B cell (primary cell): ENCODE measurements at regions not wholly inside any gene's neighbourhood (a gene's known extent, or its start where the extent isn't known, plus 50 kb on each side); places are given as distances from the start of the nearest gene placed in this dataset.

ENCODE experiments used
- ATAC-seq: fragments of 200-7000 bp; cut with Tn5 transposase; one replicate; pipeline ENCODE4 v1.10.0; 2021; ENCODE audit warnings: low read depth, mild to moderate bottlenecking, moderate number of reproducible peaks, moderate library complexity
- CTCF ChIA-PET: fragments of 350-600 bp; sonication (Branson Sonifier 250); formaldehyde crosslinking; loops from one replicate; lab custom pipeline; 2021; ENCODE audit warnings: antibody characterized with exemption, inconsistent platforms; lab: Charles Lee
- POLR2A ChIA-PET: fragments of 350-600 bp; sonication (Branson Sonifier 250); formaldehyde crosslinking; loops from one replicate; lab custom pipeline; 2021; ENCODE audit warnings: antibody characterized with exemption; lab: Charles Lee
- DNase-seq: peaks from one replicate; pipeline ENCODE4 v3.0.0; 2013
- H2AFZ ChIP-seq: 2 replicates; pipeline ENCODE4 v1.6.1; 2012; ENCODE audit warnings: mild to moderate bottlenecking, low read depth, low read length; ENCODE audit not compliant: insufficient read depth, poor library complexity, severe bottlenecking
- H3K27ac ChIP-seq, 2 donors: 1 replicate in 1 of 2; 2 replicates in 1 of 2; pipeline ENCODE4 v1.5.1; 2012 to 2013; ENCODE audit warnings: low read length in 2 of 2, mild to moderate bottlenecking in 2 of 2, moderate library complexity in 1 of 2
- H3K27me3 ChIP-seq, 4 experiments: fragments of 200-600 bp in 1 of 4; sonication (generic) in 1 of 4; replicated peaks in 1 of 4; 1 replicate in 2 of 4; 2 replicates in 2 of 4; pipeline versions ENCODE4 v1.6.1 to v1.7.0; 2013 to 2016; ENCODE audit warnings: low read length in 3 of 4, mild to moderate bottlenecking in 2 of 4, mixed read lengths in 1 of 4, moderate library complexity in 1 of 4; ENCODE audit not compliant: insufficient read depth in 4 of 4, control insufficient read depth in 3 of 4; ENCODE audit errors: control extremely low read depth in 1 of 4
- H3K36me3 ChIP-seq, 2 experiments: replicated peaks in 1 of 2; 1 replicate in 1 of 2; 2 replicates in 1 of 2; pipeline versions ENCODE4 v1.6.1 to v1.7.1; 2013; ENCODE audit warnings: low read length in 1 of 2; ENCODE audit not compliant: insufficient read depth in 2 of 2, control insufficient read depth in 1 of 2; ENCODE audit errors: control extremely low read depth in 1 of 2, extremely low read depth in 1 of 2
- H3K4me1 ChIP-seq, 2 donors: fragments of 200-600 bp in 1 of 2; sonication (generic) in 1 of 2; 1 replicate in 1 of 2; 2 replicates in 1 of 2; pipeline versions ENCODE4 v1.5.1 to v1.6.1; 2013 to 2017; ENCODE audit warnings: low read length in 2 of 2; ENCODE audit not compliant: control insufficient read depth in 2 of 2, insufficient read depth in 2 of 2
- H3K4me2 ChIP-seq: replicated peaks from 2 replicates; pipeline ENCODE3; 2012; ENCODE audit warnings: mild to moderate bottlenecking, low read depth, low read length; ENCODE audit not compliant: poor library complexity, severe bottlenecking
- H3K4me3 ChIP-seq, 5 experiments: fragments of 200-600 bp in 1 of 5; sonication (generic) in 1 of 5; 1 replicate in 3 of 5; 2 replicates in 2 of 5; pipeline versions ENCODE4 v1.5.1 to v1.7.0; 2011 to 2016; ENCODE audit warnings: low read length in 4 of 5, mild to moderate bottlenecking in 4 of 5, low read depth in 2 of 5, control low read depth in 1 of 5, moderate library complexity in 1 of 5; ENCODE audit not compliant: insufficient read depth in 1 of 5; ENCODE audit errors: control extremely low read depth in 1 of 5, extremely low read depth in 1 of 5
- H3K79me2 ChIP-seq: fragments of 200-600 bp; sonication (generic); one replicate; pipeline ENCODE4 v1.6.0; 2016; ENCODE audit warnings: low read length; ENCODE audit not compliant: control insufficient read depth, insufficient read depth
- H3K9ac ChIP-seq: fragments of 200-600 bp; sonication (generic); 2 replicates; pipeline ENCODE4 v1.6.1; 2017; ENCODE audit warnings: mild to moderate bottlenecking, low read length, moderate library complexity
- H3K9me3 ChIP-seq, 3 donors: one replicate each; pipeline versions ENCODE4 v1.6.1 to v1.7.1; 2013; ENCODE audit warnings: low read length in 2 of 3; ENCODE audit not compliant: control insufficient read depth in 2 of 3, insufficient read depth in 1 of 3; ENCODE audit errors: control extremely low read depth in 1 of 3
- H4K20me1 ChIP-seq: 2 replicates; pipeline ENCODE4 v1.6.0; 2012; ENCODE audit warnings: mild to moderate bottlenecking, low read length; ENCODE audit not compliant: insufficient read depth, control insufficient read depth, poor library complexity, severe bottlenecking
- H3K27ac Mint-ChIP-seq: one replicate; pipeline ENCODE4 v1.8.0; 2021; ENCODE audit warnings: mixed read lengths
- H3K27me3 Mint-ChIP-seq: one replicate; pipeline ENCODE4 v1.8.0; 2021; ENCODE audit warnings: mixed read lengths
- H3K4me1 Mint-ChIP-seq: one replicate; pipeline ENCODE4 v1.8.0; 2021; ENCODE audit warnings: mixed read lengths
- H3K4me3 Mint-ChIP-seq: one replicate; pipeline ENCODE4 v1.8.0; 2021; ENCODE audit warnings: mixed read lengths
- H3K9me3 Mint-ChIP-seq: one replicate; pipeline ENCODE4 v1.8.0; 2022; ENCODE audit warnings: mixed read lengths; ENCODE audit not compliant: insufficient read depth
- CTCF ChIP-seq: fragments of 200-600 bp; IDR thresholded peaks from one replicate; pipeline ENCODE4 v1.8.0; 2022; ENCODE audit warnings: antibody characterized with exemption, mild to moderate bottlenecking
- EZH2 ChIP-seq: IDR thresholded peaks from 2 replicates; pipeline ENCODE4 v1.6.1; 2012; ENCODE audit warnings: borderline replicate concordance, low read depth, mild to moderate bottlenecking, moderate library complexity, low read length; ENCODE audit not compliant: insufficient read depth, poor library complexity, severe bottlenecking
- WGBS: methylation state at CpG from one replicate; pipeline ENCODE4 v1.1.5; 2013; ENCODE audit warnings: missing lambda C conversion rate; ENCODE audit not compliant: insufficient coverage; 5-methylcytosine and 5-hydroxymethylcytosine counted together
- intact Hi-C: fragments of 100-400 bp; cut with micrococcal nuclease; formaldehyde crosslinking; loops from one replicate; pipeline ENCODE4 v1.10.0; 2022

GRCh38 chr4:28665306-28665705 lies 1804.7 kb downstream of the STIM2 start:
- no peaks in the 10 kb centered on the region for H3K9me3 ChIP-seq
- no peaks in the 10 kb centered on the region for H3K4me1 ChIP-seq
- H4K20me1 ChIP-seq = no peaks in the 10 kb centered on the region
- no peak overlapping the region for H3K27ac ChIP-seq
- intact Hi-C loops = no loop called here
- peaks cover 8% of the 10 kb centered on the region for H3K9me3 Mint-ChIP-seq
- no peaks in the 10 kb centered on the region for H3K36me3 ChIP-seq
- H3K4me1 Mint-ChIP-seq = no peaks in the 10 kb centered on the region
- ATAC-seq (no peak), DNase-seq (no peak)
- H3K27me3 Mint-ChIP-seq = no peaks in the 10 kb centered on the region
- WGBS = no CpG with 5 or more reads among the region's 1 CpG
- no peak overlapping the region for H3K9ac ChIP-seq
- TF ChIP-seq CTCF (no peak), EZH2 (no peak)
- H3K27ac Mint-ChIP-seq = no peak overlapping the region
- POLR2A ChIA-PET = no interaction called here
- H3K4me3 ChIP-seq = no peak overlapping the region
- H3K4me3 Mint-ChIP-seq = no peak overlapping the region
- no peak overlapping the region for H3K4me2 ChIP-seq
- H3K79me2 ChIP-seq = no peaks in the 10 kb centered on the region
- no peaks in the 10 kb centered on the region for H3K27me3 ChIP-seq
- CTCF ChIA-PET = no interaction called here
- H2AFZ ChIP-seq = no peak overlapping the region

- no peaks in the 10 kb centered on the region for H3K4me1 ChIP-seq
- ATAC-seq (no peak), DNase-seq (no peak)
- H3K27ac ChIP-seq = no peak overlapping the region
- H2AFZ ChIP-seq = no peak overlapping the region
- no peaks in the 10 kb centered on the region for H3K9me3 ChIP-seq
- no peaks in the 10 kb centered on the region for H3K36me3 ChIP-seq
- Mint-ChIP-seq H3K9me3 (no peaks in the 10 kb centered on the region), H3K27ac (no peak overlapping the region), H3K4me3 (no peak overlapping the region), H3K4me1 (no peaks in the 10 kb centered on the region), H3K27me3 (no peaks in the 10 kb centered on the region)
- H3K9ac ChIP-seq = no peak overlapping the region
- H3K79me2 ChIP-seq = no peaks in the 10 kb centered on the region
- intact Hi-C loops = no loop called here
- no peaks in the 10 kb centered on the region for H4K20me1 ChIP-seq
- CTCF ChIA-PET = no interaction called here
- no peak overlapping the region for H3K4me3 ChIP-seq
- TF ChIP-seq EZH2 = no peak
- TF ChIP-seq CTCF = no peak
- POLR2A ChIA-PET = no interaction called here
- H3K4me2 ChIP-seq = no peak overlapping the region
- H3K27me3 ChIP-seq = no peaks in the 10 kb centered on the region
Observed at GRCh38 chr4:28675582-28675981, 1814.9 kb downstream of the STIM2 start.
